ENCODE measurements at regions not wholly inside any gene's neighbourhood (a gene's known extent, or its start where the extent isn't known, plus 50 kb on each side); places are given as distances from the start of the nearest gene placed in this dataset.

DNA sequence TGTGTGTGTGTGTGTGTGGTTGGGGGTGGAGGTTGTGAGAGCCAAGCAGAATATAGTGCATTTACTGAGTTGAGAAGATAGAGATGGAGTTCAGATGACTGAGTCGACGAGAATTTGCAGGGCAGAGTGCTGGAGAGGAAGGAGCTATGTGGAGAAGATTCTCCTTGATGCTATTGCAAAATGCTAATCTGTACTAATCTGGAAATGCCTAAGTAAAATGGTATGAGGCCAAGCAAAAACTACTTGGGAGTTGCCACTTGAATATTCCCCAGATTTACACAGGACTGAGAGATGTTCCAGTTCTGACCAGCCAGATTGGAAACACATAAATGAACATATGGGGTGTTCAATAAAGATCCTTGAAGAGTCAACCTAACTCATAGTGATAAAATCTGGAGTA is 316.4 kb downstream of the NSUN3 start:
- WGBS: 89% methylated on average over 2 of the region's 2 CpGs
- intact Hi-C loops (cut with DNase I): no loop called here
- no peaks in the 10 kb centered on the region for H3K9me3 ChIP-seq
- no peak overlapping the region for H3K4me3 ChIP-seq
- no peaks in the 10 kb centered on the region for H3K27me3 ChIP-seq
- no peaks in the 10 kb centered on the region for H3K4me1 ChIP-seq
- TF ChIP-seq, protein P1, sequence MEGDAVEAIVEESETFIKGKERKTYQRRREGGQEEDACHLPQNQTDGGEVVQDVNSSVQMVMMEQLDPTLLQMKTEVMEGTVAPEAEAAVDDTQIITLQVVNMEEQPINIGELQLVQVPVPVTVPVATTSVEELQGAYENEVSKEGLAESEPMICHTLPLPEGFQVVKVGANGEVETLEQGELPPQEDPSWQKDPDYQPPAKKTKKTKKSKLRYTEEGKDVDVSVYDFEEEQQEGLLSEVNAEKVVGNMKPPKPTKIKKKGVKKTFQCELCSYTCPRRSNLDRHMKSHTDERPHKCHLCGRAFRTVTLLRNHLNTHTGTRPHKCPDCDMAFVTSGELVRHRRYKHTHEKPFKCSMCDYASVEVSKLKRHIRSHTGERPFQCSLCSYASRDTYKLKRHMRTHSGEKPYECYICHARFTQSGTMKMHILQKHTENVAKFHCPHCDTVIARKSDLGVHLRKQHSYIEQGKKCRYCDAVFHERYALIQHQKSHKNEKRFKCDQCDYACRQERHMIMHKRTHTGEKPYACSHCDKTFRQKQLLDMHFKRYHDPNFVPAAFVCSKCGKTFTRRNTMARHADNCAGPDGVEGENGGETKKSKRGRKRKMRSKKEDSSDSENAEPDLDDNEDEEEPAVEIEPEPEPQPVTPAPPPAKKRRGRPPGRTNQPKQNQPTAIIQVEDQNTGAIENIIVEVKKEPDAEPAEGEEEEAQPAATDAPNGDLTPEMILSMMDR (IDR thresholded peaks at IDR 0.05): no peak
- TF ChIP-seq POLR2A (IDR thresholded peaks at IDR 0.05; ENCODE audit: low read depth) (no peak), EP300 (IDR thresholded peaks at IDR 0.05) (no peak), POLR2AphosphoS5 (IDR thresholded peaks at IDR 0.05) (no peak)
- no peak overlapping the region for H3K27ac ChIP-seq (replicated peaks in 1 of 4)
- no peaks in the 10 kb centered on the region for H3K36me3 ChIP-seq
- DNase-seq (ENCODE audit: extremely low spot score): no peak

- H3K27ac ChIP-seq (replicated peaks in 1 of 4): no peak overlapping the region
- H3K36me3 ChIP-seq: no peaks in the 10 kb centered on the region
- 68% methylated on average over 5 of the region's 5 CpGs for WGBS
- no peaks in the 10 kb centered on the region for H3K27me3 ChIP-seq
- DNase-seq (ENCODE audit: extremely low spot score): no peak
- intact Hi-C loops (cut with DNase I): no loop called here
- H3K4me1 ChIP-seq: peaks cover 0 to 12% (median 0%) of the 10 kb centered on the region in 4 donors
- TF ChIP-seq POLR2AphosphoS5 (IDR thresholded peaks at IDR 0.05) (no peak), POLR2A (IDR thresholded peaks at IDR 0.05; ENCODE audit: low read depth) (no peak)
- H3K4me3 ChIP-seq: no peak overlapping the region
- H3K9me3 ChIP-seq: no peaks in the 10 kb centered on the region
Observed at GRCh38 chr3:94394885-94395284, 332.0 kb downstream of the NSUN3 start.

GRCh38 chr3:94395851-94396250 is 333.0 kb downstream of the NSUN3 start:
- Histone ChIP-seq H3K36me3 (no peaks in the 10 kb centered on the region), H3K4me1 (peaks cover 0 to 12% (median 0%) of the 10 kb centered on the region in 4 donors), H3K27ac (replicated peaks in 1 of 4) (no peak overlapping the region), H3K9me3 (no peaks in the 10 kb centered on the region), H3K4me3 (no peak overlapping the region), H3K27me3 (no peaks in the 10 kb centered on the region)
- no peak for DNase-seq (ENCODE audit: extremely low spot score)
- no peak for TF ChIP-seq EP300 (IDR thresholded peaks at IDR 0.05)
- TF ChIP-seq, protein P1 (IDR thresholded peaks at IDR 0.05): no peak
- intact Hi-C loops (cut with DNase I): no loop called here

DNA sequence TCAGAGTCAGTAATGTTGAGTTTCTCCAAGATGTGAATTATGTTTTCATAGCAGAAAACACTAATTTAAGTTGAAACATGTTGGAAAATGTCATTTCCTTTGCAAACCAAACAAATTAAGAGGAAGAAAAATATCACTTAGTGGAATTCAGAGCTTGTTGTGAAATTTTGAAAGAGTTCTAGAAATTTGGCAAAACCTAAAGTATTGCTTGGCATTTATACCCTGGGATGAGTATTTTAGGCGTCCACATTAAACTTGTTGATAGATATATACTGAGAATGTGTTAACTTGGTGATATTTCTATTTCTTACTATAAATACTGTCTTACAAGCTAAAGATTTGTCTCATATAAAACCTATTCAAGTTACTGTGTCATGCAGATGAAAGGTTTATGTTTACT is 335.2 kb downstream of the NSUN3 start:
- Histone ChIP-seq H3K27ac (replicated peaks in 1 of 4) (no peak overlapping the region), H3K4me1 (peaks cover 0 to 12% (median 0%) of the 10 kb centered on the region in 4 donors), H3K9me3 (no peaks in the 10 kb centered on the region), H3K4me3 (no peak overlapping the region), H3K27me3 (no peaks in the 10 kb centered on the region), H3K36me3 (no peaks in the 10 kb centered on the region)
- intact Hi-C loops (cut with DNase I): no loop called here
- no peak for DNase-seq (ENCODE audit: extremely low spot score)
- no peak for TF ChIP-seq EP300 (IDR thresholded peaks at IDR 0.05)
- TF ChIP-seq, protein P1 (IDR thresholded peaks at IDR 0.05): no peak
- TF ChIP-seq POLR2AphosphoS5 (IDR thresholded peaks at IDR 0.05): no peak
- no peak for TF ChIP-seq POLR2A (IDR thresholded peaks at IDR 0.05; ENCODE audit: low read depth)
- WGBS: 97% methylated on average over 1 of the region's 1 CpG

- no peak overlapping the region for H3K27ac ChIP-seq (replicated peaks in 1 of 4)
- no peak overlapping the region for H3K4me3 ChIP-seq
- no peak for TF ChIP-seq POLR2AphosphoS5 (IDR thresholded peaks at IDR 0.05)
- TF ChIP-seq, protein P1 (IDR thresholded peaks at IDR 0.05): no peak
- no peak for TF ChIP-seq POLR2A (IDR thresholded peaks at IDR 0.05; ENCODE audit: low read depth)
- no peak for TF ChIP-seq EP300 (IDR thresholded peaks at IDR 0.05)
- H3K27me3 ChIP-seq: no peaks in the 10 kb centered on the region
- H3K9me3 ChIP-seq: no peaks in the 10 kb centered on the region
- intact Hi-C loops (cut with DNase I): no loop called here
- no peaks in the 10 kb centered on the region for H3K36me3 ChIP-seq
- no peaks in the 10 kb centered on the region for H3K4me1 ChIP-seq
- DNase-seq (ENCODE audit: extremely low spot score): no peak
Observed at GRCh38 chr3:94401466-94401865, 338.6 kb downstream of the NSUN3 start.
